ENCODE measurements at regions not wholly inside any gene's neighbourhood (a gene's known extent, or its start where the extent isn't known, plus 50 kb on each side); places are given as distances from the start of the nearest gene placed in this dataset.

- Histone ChIP-seq H3K4me1 (replicated peaks in 1 of 2; ENCODE audit: control insufficient read depth in 2 of 2, insufficient read depth in 2 of 2, low read length in 2 of 2) (no peaks in the 10 kb centered on the region), H3K79me2 (ENCODE audit: control insufficient read depth, insufficient read depth, low read length) (no peaks in the 10 kb centered on the region), H3K27ac (ENCODE audit: extremely low read depth, low read depth, low read length) (no peak overlapping the region), H3K4me3 (no peak overlapping the region), H3K9me3 (replicated peaks; ENCODE audit: control insufficient read depth, insufficient read depth, low read depth, low read length) (no peaks in the 10 kb centered on the region), H3K27me3 (ENCODE audit: control insufficient read depth in 2 of 2, insufficient read depth in 2 of 2, low read length in 2 of 2) (no peaks in the 10 kb centered on the region), H3K36me3 (ENCODE audit: control insufficient read depth, insufficient read depth, low read length) (no peaks in the 10 kb centered on the region), H3K9me1 (ENCODE audit: control insufficient read depth, insufficient read depth, low read length) (no peaks in the 10 kb centered on the region), H3K9ac (ENCODE audit: insufficient read depth in 1 of 2, low read depth in 2 of 2, low read length in 2 of 2) (no peak overlapping the region), H4K20me1 (replicated peaks; ENCODE audit: control insufficient read depth, insufficient read depth, low read length) (no peaks in the 10 kb centered on the region), H2AFZ (ENCODE audit: low read depth, low read length) (no peak overlapping the region), H3K4me2 (ENCODE audit: insufficient read depth, low read length) (no peak overlapping the region)
- ATAC-seq (no peak), FAIRE-seq (no peak), DNase-seq (ENCODE audit: extremely low read depth in 1 of 4, low spot score in 3 of 4) (no peak)
- in situ Hi-C loops (cut with MboI) (no loop called here), intact Hi-C loops (cut with micrococcal nuclease) (no loop called here)
- 0% methylated on average over 3 of the region's 3 CpGs for whole genome bisulfite sequencing (ENCODE audit: insufficient coverage, low coverage, missing lambda C conversion rate)
- CTCF ChIA-PET (ENCODE audit: low intra/inter-chr PET ratio) = no interaction called here
- POLR2A ChIA-PET = no interaction called here
- no TSS peak for BruUV-seq (replicated peaks)
- no peak for TF ChIP-seq SUPT5H (IDR thresholded peaks at IDR 0.05)
- TF ChIP-seq ASH1L (IDR thresholded peaks at IDR 0.05; ENCODE audit: borderline replicate concordance, low read depth, partially characterized antibody) = no peak
- TF ChIP-seq THRB (CRISPR knock-in tag; conservative IDR thresholded peaks at IDR 0.05) = no peak
- TF ChIP-seq PRMT5 (CRISPR knock-in tag; IDR thresholded peaks at IDR 0.05) = no peak
- TF ChIP-seq, protein P1, sequence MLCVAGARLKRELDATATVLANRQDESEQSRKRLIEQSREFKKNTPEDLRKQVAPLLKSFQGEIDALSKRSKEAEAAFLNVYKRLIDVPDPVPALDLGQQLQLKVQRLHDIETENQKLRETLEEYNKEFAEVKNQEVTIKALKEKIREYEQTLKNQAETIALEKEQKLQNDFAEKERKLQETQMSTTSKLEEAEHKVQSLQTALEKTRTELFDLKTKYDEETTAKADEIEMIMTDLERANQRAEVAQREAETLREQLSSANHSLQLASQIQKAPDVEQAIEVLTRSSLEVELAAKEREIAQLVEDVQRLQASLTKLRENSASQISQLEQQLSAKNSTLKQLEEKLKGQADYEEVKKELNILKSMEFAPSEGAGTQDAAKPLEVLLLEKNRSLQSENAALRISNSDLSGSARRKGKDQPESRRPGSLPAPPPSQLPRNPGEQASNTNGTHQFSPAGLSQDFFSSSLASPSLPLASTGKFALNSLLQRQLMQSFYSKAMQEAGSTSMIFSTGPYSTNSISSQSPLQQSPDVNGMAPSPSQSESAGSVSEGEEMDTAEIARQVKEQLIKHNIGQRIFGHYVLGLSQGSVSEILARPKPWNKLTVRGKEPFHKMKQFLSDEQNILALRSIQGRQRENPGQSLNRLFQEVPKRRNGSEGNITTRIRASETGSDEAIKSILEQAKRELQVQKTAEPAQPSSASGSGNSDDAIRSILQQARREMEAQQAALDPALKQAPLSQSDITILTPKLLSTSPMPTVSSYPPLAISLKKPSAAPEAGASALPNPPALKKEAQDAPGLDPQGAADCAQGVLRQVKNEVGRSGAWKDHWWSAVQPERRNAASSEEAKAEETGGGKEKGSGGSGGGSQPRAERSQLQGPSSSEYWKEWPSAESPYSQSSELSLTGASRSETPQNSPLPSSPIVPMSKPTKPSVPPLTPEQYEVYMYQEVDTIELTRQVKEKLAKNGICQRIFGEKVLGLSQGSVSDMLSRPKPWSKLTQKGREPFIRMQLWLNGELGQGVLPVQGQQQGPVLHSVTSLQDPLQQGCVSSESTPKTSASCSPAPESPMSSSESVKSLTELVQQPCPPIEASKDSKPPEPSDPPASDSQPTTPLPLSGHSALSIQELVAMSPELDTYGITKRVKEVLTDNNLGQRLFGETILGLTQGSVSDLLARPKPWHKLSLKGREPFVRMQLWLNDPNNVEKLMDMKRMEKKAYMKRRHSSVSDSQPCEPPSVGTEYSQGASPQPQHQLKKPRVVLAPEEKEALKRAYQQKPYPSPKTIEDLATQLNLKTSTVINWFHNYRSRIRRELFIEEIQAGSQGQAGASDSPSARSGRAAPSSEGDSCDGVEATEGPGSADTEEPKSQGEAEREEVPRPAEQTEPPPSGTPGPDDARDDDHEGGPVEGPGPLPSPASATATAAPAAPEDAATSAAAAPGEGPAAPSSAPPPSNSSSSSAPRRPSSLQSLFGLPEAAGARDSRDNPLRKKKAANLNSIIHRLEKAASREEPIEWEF (CRISPR knock-in tag; IDR thresholded peaks at IDR 0.05) = no peak
- no peak for TF ChIP-seq ZNF561 (CRISPR knock-in tag; conservative IDR thresholded peaks at IDR 0.05)
- no peak for TF ChIP-seq ILF3 (IDR thresholded peaks at IDR 0.05; ENCODE audit: borderline replicate concordance)
- TF ChIP-seq CREB1 (IDR thresholded peaks at IDR 0.05) = no peak
- TF ChIP-seq CREB1 (CRISPR knock-in tag; IDR thresholded peaks at IDR 0.05) = no peak
- TF ChIP-seq, protein P2, sequence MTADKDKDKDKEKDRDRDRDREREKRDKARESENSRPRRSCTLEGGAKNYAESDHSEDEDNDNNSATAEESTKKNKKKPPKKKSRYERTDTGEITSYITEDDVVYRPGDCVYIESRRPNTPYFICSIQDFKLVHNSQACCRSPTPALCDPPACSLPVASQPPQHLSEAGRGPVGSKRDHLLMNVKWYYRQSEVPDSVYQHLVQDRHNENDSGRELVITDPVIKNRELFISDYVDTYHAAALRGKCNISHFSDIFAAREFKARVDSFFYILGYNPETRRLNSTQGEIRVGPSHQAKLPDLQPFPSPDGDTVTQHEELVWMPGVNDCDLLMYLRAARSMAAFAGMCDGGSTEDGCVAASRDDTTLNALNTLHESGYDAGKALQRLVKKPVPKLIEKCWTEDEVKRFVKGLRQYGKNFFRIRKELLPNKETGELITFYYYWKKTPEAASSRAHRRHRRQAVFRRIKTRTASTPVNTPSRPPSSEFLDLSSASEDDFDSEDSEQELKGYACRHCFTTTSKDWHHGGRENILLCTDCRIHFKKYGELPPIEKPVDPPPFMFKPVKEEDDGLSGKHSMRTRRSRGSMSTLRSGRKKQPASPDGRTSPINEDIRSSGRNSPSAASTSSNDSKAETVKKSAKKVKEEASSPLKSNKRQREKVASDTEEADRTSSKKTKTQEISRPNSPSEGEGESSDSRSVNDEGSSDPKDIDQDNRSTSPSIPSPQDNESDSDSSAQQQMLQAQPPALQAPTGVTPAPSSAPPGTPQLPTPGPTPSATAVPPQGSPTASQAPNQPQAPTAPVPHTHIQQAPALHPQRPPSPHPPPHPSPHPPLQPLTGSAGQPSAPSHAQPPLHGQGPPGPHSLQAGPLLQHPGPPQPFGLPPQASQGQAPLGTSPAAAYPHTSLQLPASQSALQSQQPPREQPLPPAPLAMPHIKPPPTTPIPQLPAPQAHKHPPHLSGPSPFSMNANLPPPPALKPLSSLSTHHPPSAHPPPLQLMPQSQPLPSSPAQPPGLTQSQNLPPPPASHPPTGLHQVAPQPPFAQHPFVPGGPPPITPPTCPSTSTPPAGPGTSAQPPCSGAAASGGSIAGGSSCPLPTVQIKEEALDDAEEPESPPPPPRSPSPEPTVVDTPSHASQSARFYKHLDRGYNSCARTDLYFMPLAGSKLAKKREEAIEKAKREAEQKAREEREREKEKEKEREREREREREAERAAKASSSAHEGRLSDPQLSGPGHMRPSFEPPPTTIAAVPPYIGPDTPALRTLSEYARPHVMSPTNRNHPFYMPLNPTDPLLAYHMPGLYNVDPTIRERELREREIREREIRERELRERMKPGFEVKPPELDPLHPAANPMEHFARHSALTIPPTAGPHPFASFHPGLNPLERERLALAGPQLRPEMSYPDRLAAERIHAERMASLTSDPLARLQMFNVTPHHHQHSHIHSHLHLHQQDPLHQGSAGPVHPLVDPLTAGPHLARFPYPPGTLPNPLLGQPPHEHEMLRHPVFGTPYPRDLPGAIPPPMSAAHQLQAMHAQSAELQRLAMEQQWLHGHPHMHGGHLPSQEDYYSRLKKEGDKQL (CRISPR knock-in tag; IDR thresholded peaks at IDR 0.05; ENCODE audit: borderline replicate concordance) = no peak
- no peak for TF ChIP-seq CBX2 (IDR thresholded peaks at IDR 0.05; ENCODE audit: insufficient read depth, low read length, poor library complexity, severe bottlenecking)
- no peak for TF ChIP-seq ZNF12 (CRISPR knock-in tag; IDR thresholded peaks at IDR 0.05)
Measured at GRCh38 chr9:86601697-86602096, 247.5 kb upstream of the TUT7 start.

Measured in K562 (cell line).